Epidermal melanocyte (primary cell): ENCODE measurements at regions not wholly inside any gene's neighbourhood (a gene's known extent, or its start where the extent isn't known, plus 50 kb on each side); places are given as distances from the start of the nearest gene placed in this dataset.

Experiments
- DNase-seq: peaks from one replicate; pipeline ENCODE4 v3.0.0; 2011; ENCODE audit warnings: low spot score; ENCODE audit not compliant: insufficient read length

DNA sequence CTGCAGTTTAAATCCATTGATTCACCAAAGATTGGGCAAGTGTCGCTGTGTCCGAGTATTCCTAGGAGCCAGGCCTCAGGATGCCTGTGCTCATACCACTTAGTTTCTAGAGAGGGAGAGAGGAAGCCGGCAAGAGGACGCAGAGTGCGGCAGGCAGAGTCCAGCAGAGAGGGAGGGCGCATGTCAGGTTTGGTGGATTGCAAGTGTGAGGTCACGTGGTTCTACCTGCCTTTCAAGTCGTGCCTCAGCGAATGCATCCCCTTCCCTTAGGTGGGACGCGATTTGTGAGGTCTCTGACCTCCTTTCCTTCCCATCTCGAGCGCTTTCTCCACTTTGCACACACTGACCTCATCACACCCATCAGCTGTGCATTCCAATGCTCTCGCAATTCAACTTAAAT, 188.1 kb downstream of the TMEM18 start:
- no peak for DNase-seq

DNA sequence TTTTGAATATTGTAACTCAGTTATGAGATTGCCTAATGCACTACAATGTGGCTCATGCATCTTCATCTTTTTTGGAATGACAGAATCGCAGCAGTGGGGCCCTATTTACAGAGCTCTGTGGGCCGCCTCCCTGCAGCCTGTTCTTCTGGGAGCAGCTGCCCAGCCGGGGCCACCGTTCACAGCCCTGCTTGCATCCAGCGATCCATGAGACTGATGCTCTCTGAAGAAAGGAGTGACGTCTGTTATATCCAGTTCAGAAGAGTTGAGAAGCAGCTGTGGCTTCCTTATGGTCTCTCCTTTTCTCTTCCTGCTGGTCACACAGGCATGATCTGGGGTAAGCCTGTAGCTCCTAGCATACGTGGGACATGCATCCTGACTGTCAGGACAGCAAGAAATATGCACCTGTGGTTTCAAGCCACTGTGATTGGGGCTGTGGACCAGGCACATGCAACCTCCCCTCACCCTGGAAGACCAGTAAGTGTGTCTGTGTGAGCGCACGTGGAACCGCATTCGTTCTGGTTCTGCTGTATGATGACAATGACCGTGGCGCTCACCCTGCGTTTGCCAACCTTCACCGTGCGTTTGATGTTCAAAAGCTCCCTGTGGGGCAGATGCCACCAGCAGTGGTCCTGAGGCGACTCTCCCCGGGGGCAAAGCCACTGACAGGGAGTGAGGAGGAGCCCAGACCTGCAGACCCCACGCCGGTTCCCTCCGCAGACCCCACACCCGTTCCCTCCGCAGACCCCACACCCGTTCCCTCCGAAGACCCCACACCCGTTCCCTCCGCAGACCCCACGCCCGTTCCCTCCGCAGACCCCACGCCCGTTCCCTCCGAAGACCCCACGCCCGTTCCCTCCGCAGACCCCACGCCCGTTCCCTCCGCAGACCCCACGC, 189.8 kb downstream of the TMEM18 start:
- no peak for DNase-seq

- no peak for DNase-seq
Observed at GRCh38 chr2:486371-486770, 190.8 kb downstream of the TMEM18 start.

DNA sequence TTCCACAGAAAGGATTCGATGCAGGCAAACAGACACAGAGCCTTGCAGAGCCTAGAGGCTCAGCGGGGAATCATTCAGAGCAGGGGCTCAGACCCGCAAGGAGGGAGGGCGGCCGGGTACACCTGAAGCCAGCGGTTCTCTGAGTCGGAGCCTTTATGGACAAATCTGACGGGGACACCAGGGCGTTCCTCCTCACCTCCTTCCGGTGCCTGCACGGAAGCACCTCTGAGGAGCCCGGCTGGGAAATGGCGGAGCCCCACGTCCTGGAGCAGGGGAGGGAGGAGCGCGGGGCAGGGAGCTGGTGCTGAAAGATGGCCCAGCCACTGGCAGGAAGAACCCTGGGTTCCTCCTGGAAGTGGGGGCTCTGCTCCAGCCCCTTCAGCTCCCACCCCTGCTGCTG, 193.5 kb upstream of the ALKAL2 start:
- no peak for DNase-seq

DNA sequence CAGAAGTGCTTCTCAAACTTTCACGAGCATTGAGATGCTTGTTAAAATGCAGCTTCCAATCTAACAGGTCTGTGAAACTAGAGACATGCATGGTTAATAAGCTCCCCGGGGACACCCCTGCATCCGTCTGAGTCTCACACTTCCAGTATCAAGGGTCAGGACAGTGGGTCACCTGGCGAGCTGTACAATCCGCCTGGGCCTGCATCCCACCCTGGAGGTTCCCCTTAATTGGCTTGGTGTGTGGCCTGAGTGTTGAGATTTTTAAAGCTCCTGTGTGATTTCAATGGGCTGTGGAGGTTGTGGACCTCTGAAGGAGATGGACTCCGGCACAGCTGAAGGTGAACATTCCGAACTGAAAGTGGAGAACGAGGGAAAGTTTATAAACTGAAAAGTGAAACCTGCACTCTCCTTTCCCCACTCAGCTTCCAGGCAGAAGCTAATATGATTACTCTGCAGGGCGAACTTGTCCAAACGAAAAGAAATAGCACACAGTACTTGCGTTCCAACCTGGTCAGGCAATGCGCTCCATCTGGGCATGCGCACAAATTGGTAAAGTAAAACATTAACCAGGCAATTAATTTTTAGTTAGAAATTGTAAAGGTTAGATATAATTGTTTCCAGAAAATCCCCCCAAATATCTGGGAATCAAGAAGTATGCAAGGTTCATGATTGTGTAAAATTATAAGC, 191.7 kb upstream of the ALKAL2 start:
- DNase-seq: no peak

DNA sequence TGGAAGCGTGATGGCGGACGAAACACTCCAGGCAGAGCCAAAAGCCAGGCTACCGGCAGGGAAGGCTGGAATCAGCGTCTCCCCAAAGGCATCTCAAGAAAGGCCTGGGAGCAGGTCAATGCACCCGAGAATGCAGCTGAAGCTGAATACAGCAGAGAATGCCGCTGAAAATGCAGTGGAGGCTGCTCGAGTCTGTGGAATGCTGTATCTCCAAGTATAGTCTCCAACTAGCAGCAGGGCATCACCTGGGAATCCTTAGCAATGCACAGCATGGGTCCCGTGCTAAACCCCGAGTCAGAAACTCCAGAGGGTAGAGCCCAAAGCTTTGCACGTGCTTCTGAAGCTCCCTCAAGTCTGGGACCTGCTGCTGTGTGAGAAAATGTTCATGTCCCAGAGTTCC, 191.1 kb upstream of the ALKAL2 start:
- no peak for DNase-seq

GRCh38 chr2:471560-471959, 183.7 kb upstream of the ALKAL2 start:
- DNase-seq: no peak

DNA sequence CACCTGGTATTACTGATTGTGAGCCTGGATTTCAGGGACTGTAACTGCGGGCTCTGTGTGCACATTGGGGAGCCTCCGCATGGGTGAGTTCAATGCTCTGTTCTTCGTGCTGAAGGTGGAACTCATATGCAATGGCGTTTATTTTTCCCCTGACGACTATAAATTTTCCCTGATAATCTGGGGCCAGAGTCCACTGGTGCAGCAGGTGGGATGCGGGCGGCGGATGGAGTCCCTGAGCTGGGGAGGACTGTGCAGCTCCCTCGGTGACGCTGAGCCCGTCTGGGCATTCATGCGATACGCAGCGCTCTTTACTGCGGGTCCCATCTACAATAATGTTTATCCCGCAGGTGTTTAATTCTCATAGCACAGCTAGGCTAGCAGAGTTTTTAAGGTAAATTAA, 181.6 kb upstream of the ALKAL2 start:
- no peak for DNase-seq

GRCh38 chr2:468648-469336, 180.9 kb upstream of the ALKAL2 start:
- no peak for DNase-seq

DNA sequence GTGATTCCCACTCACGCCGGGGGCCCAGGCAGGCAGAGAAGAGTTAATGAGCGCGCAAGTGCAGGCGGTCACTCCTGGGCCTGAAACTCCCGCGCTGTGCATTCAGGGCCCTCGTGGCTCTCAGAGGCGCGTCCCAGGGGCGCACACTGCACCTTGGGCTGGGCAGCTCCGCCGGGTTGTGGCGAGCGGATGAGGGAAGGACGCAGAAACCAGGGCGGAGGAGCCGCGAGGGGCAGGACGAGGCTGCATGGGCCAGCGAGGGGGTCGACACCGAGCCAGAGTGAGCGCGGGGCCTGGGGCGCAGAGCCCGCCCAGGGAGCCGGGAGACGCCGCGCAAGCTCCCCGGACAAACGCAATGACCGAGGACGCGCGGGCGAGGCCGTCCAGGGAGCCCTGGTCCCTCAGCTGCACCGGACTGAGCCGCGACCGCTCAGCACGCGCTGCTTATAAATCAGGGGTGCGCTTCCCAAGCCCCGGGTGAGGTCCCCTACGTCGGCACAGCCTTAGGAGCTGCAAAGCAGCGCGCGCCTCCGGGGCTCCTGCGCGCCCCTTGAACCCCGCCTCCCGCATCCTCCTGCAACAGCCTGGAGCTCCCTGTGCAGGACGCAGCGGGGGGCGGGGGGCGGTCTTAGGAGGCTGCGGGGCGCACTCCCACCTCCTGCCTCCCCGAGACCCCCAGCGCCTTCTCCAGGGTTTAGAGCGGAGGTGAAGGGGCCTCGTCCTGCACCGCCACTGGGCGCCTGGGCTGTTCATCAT, 180.2 kb upstream of the ALKAL2 start:
- DNase-seq: no peak

- DNase-seq: no peak
Observed at GRCh38 chr2:467543-467891, 179.6 kb upstream of the ALKAL2 start.

- DNase-seq: no peak
Observed at GRCh38 chr2:467101-467500, 179.2 kb upstream of the ALKAL2 start.

- no peak for DNase-seq
Observed at GRCh38 chr2:464562-465309, 176.8 kb upstream of the ALKAL2 start.

GRCh38 chr2:460861-461260, 173.0 kb upstream of the ALKAL2 start:
- no peak for DNase-seq

DNA sequence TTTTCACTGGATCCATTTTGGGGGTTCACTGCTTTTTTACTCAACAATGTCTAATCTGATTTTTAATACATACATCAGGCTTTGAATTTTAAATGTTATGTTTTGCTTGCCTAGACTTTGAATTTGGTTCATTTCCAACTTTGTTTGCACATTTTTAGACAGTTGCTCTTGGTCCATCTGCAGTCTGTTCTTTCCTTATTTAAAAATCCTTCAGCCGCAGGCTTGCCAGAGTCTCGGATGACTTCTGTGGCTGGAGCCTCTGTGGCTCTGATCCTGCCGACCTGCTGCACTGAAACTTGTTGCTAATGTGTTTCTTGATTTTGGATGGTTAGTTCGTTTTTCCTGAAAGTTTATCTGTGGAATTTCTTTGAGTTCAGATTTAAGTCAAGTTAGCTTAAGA, 172.0 kb upstream of the ALKAL2 start:
- DNase-seq: no peak

DNA sequence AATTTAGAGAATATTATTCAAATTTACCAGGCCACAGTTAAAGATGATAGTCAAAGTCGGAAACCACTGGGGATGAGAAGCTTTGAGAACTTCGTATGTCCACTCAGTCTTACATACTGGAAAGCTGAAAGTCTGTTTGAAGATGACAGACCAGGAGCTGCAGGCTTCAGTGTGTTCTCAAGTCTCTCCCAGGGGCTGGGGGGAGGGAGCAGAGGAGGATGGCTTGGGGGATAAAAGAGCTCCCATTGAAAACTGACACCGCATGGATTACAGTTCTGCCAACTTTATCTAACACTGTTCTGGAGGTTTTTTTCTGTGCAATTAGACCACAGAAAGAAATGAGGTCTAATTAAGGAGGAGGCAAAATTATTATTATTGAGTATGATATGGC, 170.5 kb upstream of the ALKAL2 start:
- no peak for DNase-seq

DNA sequence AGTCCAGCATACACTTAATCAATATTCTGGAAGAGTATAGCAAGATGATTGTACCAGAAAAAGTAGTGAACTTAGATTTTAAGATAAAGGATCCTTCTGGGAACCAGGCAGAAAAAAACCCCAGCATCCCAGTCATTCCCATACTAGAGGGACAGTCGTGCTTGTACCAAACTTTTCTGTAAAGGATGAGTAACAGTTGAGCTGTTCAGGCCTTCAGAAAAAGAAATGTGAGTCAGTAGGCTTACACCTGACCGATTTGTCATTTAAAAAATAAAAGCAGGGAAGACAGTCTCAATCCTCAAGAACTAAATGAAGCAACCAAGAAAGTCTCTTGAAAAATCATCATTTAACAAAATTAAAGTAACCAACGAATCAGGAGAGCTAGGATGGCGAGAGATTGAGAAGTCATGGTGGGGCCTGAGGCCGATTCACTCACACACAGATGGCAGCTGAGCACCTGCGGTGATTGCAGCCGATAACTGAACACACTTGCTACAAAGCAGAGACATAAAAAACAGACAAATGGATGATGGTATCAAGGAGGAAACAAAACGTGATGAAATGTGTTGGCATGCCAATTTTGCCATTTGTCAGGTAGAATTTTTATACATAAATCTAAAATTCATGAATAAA, 170.0 kb upstream of the ALKAL2 start:
- no peak for DNase-seq

DNA sequence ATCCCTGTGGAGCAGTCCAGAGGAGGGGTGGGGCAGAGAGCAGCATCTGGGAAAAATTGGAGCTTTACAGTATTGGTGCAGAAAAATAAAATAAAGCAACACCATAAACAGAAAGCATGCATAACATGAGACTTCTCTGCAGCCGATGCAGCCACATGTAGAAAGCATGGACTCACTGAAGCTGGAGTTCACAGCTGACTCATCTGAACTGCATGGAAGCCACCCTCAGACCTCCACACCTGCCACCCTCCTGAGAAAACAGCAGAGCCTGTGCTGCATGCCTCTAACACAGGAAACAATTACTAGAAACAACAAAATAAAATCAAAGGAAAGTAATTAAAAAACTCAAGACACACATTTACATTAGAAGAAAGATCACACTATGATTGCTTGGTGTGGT, 169.4 kb upstream of the ALKAL2 start:
- no peak for DNase-seq

DNA sequence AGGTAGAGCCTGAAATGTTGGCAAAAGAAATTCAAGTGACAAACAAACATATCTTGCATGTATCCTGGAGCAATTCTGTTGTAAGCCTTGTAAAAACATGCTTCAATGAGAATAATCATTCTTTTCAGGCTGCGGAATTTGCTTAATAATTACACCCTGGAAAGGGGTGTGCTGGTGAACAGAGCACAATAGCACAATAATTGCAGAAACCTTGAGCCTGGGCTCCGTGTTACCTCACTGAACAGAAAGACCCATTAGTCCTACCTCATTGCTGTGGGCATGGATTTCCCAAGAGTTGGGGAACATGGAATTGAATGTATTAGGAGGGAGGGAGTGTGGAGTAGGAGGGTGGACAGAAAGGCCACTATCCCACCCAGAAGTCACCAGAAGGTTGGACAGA, 168.0 kb upstream of the ALKAL2 start:
- no peak for DNase-seq

DNA sequence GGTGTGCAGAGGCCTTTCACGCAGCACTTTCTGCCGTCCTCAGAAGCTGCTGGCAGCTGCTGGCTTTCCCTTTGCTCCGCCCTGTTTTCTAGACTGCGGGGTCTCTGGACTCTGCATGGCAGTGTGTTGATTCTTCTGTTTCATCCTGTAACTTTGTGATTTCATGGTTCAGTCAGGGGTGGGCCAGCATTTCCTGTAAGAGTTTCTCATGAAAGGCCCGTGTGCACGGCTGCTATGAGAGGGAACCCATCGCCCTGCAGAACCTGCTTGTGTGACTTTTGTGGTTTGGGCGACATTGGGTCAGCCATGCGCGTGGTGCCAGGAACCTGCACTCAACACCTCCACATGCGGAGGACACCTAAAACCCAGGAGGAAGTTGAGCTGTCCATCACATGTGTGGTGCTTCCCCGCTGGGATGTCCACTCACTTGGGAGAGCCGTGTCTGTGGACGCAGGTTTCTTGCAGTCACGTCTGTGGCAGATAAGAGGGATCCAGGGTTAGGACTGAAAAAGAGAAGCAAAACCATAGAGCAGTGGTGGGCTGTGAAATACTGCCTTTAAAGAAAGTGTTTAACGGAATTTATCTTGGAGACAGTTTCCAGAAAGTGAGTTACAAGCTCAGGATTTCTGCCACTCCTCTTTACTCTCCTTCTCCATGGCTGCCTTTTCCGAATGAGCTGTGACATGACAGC, 167.3 kb upstream of the ALKAL2 start:
- no peak for DNase-seq
